MCF 10A (cell line): ENCODE measurements at regions not wholly inside any gene's neighbourhood (a gene's known extent, or its start where the extent isn't known, plus 50 kb on each side); places are given as distances from the start of the nearest gene placed in this dataset.

Experiments used
- BruUV-seq: library from RNA; stranded (reverse); fragments of 400-500 nt; replicated peaks from 2 replicates; lab custom pipeline; 2021; lab: Mats Ljungman, UMichigan
- CTCF ChIA-PET: fragments of 300-600 bp; sonication (Branson Sonifier 250); formaldehyde crosslinking; extraction: SDS; loops from one replicate; lab custom pipeline; 2021; ENCODE audit warnings: antibody characterized with exemption, inconsistent platforms; lab: Yijun Ruan, JAX
- POLR2A ChIA-PET: fragments of 300-600, 350-650 bp; sonication (Branson Sonifier 250); formaldehyde crosslinking; extraction: SDS; loops from one replicate; lab custom pipeline; 2020; ENCODE audit warnings: antibody characterized with exemption, inconsistent platforms; lab: Yijun Ruan, JAX
- DNase-seq: peaks from one replicate; pipeline ENCODE4 v3.0.0-alpha.2; 2018; ENCODE audit not compliant: unreplicated experiment
- H3K27ac Mint-ChIP-seq: one replicate; pipeline ENCODE4 v1.8.0; 2022; ENCODE audit warnings: mild to moderate bottlenecking, low read depth, mixed read lengths; ENCODE audit not compliant: unreplicated experiment
- H3K27me3 Mint-ChIP-seq: one replicate; pipeline ENCODE4 v1.8.0; 2022; ENCODE audit warnings: mixed read lengths; ENCODE audit not compliant: insufficient read depth, unreplicated experiment
- H3K36me3 Mint-ChIP-seq: one replicate; pipeline ENCODE4 v1.8.0; 2022; ENCODE audit warnings: mild to moderate bottlenecking, moderate library complexity, mixed read lengths; ENCODE audit not compliant: insufficient read depth, unreplicated experiment
- H3K4me1 Mint-ChIP-seq: one replicate; pipeline ENCODE4 v1.8.0; 2022; ENCODE audit warnings: mixed read lengths; ENCODE audit not compliant: insufficient read depth, unreplicated experiment
- H3K4me3 Mint-ChIP-seq: one replicate; pipeline ENCODE4 v1.8.0; 2022; ENCODE audit warnings: mild to moderate bottlenecking, moderate library complexity, mixed read lengths; ENCODE audit not compliant: unreplicated experiment
- H3K9me3 Mint-ChIP-seq: one replicate; pipeline ENCODE4 v1.8.0; 2022; ENCODE audit warnings: mixed read lengths; ENCODE audit not compliant: unreplicated experiment
- intact Hi-C: fragments of 100-400 bp; cut with micrococcal nuclease; formaldehyde crosslinking; loops from 2 replicates; pipeline ENCODE4 v1.14.1; 2022
- TF ChIP-seq, protein P1 (sequence below): fragments of 200-600 bp; IDR thresholded peaks from one replicate; pipeline ENCODE4 v1.8.0; 2022; ENCODE audit warnings: antibody characterized with exemption, mild to moderate bottlenecking; ENCODE audit not compliant: unreplicated experiment

DNA sequence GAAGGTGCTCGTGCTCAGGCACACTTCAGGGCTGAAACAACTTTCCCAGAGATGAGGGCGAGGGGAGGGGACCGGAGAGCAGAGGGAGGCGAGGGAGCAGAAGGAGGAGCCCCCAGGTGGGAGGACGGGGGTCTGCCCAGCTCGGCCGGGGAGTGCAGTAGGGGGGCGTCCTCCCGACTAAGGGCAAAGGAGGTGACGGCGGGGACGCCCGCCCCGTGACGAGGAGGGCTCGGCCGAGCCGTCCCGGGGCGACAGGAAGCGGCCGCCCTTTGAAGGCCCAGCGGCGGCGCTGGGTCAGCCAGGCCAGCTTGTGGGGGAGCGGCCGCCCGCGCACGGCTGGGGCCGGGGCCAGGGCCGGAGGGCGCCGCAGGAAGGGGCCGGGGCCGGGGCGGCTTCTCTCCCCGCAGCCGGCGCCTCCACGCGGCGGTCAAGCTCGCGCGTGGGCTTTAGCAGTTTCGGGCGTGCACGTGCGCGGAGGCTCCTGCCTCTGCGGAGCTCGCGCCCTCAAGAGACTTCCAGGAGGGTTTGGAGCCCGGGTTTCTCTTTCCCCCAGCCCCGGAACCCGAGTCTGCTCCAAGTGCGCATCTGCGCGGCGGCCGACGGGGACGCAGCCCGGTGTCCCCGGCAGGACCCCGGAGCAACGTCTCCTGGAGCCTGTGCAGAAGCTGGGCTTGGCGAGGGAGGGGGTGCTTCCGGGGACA is 100.8 kb upstream of the SLC45A1 start:
- intact Hi-C loops, result no loop called here
- ChIA-PET CTCF (interaction anchor here (0.6 kb wide), 1 partner anchor 42 kb away, joined by 3 read pairs; no protein-coding TSS in a partner anchor), POLR2A (no interaction called here)
- Mint-ChIP-seq H3K27me3 (no peaks in the 10 kb centered on the region), H3K9me3 (no peaks in the 10 kb centered on the region), H3K36me3 (no peaks in the 10 kb centered on the region), H3K4me1 (peaks cover 32% of the 10 kb centered on the region), H3K4me3 (no peak overlapping the region), H3K27ac (no peak overlapping the region)
- BruUV-seq, result no TSS peak
- TF ChIP-seq, protein P1, sequence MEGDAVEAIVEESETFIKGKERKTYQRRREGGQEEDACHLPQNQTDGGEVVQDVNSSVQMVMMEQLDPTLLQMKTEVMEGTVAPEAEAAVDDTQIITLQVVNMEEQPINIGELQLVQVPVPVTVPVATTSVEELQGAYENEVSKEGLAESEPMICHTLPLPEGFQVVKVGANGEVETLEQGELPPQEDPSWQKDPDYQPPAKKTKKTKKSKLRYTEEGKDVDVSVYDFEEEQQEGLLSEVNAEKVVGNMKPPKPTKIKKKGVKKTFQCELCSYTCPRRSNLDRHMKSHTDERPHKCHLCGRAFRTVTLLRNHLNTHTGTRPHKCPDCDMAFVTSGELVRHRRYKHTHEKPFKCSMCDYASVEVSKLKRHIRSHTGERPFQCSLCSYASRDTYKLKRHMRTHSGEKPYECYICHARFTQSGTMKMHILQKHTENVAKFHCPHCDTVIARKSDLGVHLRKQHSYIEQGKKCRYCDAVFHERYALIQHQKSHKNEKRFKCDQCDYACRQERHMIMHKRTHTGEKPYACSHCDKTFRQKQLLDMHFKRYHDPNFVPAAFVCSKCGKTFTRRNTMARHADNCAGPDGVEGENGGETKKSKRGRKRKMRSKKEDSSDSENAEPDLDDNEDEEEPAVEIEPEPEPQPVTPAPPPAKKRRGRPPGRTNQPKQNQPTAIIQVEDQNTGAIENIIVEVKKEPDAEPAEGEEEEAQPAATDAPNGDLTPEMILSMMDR, result no peak
- DNase-seq, result no peak

DNA sequence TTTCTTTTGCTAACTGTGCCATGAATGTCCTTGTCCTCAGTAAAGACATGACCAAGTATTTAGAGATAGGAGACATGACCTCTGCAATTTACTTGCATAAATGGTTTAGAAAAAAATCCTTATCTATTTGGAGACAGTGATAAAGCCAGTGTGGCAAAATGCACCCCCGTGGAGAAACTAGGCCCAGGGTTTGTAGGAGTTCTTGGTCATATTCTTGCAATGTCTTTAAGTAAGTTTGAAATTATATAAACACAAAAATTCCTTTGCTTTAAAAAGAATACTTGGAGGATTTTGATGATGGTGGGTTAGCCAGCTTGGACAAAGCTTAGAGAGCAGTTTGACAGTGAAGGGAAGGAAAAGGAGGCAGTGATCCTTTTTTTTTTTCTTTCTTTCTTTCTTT is 101.9 kb upstream of the SLC45A1 start:
- Mint-ChIP-seq H3K27ac (peak overlapping the region; percentile 55), H3K4me3 (no peak overlapping the region), H3K9me3 (no peaks in the 10 kb centered on the region), H3K27me3 (no peaks in the 10 kb centered on the region), H3K4me1 (peaks cover 39% of the 10 kb centered on the region), H3K36me3 (no peaks in the 10 kb centered on the region)
- ChIA-PET CTCF (no interaction called here), POLR2A (interaction anchor here (1.6 kb wide), 1 partner anchor 12 kb away, joined by 5 read pairs; no protein-coding TSS in a partner anchor)
- no peak for DNase-seq
- TF ChIP-seq, protein P1, result no peak
- no TSS peak for BruUV-seq
- intact Hi-C loops, result no loop called here

DNA sequence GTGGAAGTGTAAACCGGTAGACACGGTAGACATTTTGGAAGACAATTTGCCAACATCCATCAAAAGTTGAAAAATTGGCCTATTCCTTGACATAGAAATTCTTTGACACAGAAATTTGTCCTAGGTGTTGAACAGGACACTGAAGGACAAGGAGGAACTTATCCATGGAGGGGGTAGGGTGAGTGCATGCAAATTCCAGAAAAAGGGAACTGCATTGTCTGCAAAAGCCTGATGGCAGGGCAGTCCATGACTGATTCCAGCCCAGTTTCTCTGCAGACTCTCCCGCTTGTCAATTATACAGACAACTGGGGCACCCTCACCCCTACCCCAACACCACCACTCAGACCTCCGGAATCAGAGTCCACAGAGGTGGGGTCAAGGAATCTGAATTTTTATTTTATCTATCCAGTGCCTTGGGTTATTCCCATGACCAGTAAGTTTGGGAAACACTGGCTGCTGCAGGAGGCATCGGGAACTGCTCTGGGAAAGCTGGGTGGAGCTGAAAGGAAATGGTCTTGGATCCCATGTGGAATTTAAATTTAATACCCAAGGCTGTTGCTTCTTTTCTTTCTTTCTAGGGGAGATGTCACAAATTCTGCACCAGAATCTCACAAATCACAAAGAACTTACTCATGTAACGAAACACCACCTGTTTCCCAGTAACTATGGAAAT is 103.3 kb upstream of the SLC45A1 start:
- no peaks in the 10 kb centered on the region for H3K27me3 Mint-ChIP-seq
- TF ChIP-seq, protein P1, result no peak
- ChIA-PET CTCF (interaction anchor here (0.7 kb wide), 1 partner anchor 135 kb away, joined by 3 read pairs; no protein-coding TSS in a partner anchor), POLR2A (interaction anchor here (0.7 to 1.6 kb wide), 2 partner anchors 10 to 200 kb away, joined by 3 to 5 read pairs; no protein-coding TSS in a partner anchor)
- no peak overlapping the region for H3K4me3 Mint-ChIP-seq
- no peaks in the 10 kb centered on the region for H3K9me3 Mint-ChIP-seq
- no peak for DNase-seq
- no TSS peak for BruUV-seq
- intact Hi-C loops, result no loop called here
- H3K27ac Mint-ChIP-seq, result no peak overlapping the region
- H3K4me1 Mint-ChIP-seq, result peaks cover 33% of the 10 kb centered on the region
- no peaks in the 10 kb centered on the region for H3K36me3 Mint-ChIP-seq

GRCh38 chr1:8213676-8214075 is 104.2 kb upstream of the SLC45A1 start:
- H3K27ac Mint-ChIP-seq, result no peak overlapping the region
- intact Hi-C loops, result no loop called here
- no peaks in the 10 kb centered on the region for H3K27me3 Mint-ChIP-seq
- H3K4me3 Mint-ChIP-seq, result no peak overlapping the region
- no TSS peak for BruUV-seq
- POLR2A ChIA-PET, result interaction anchor here (0.9 to 2.5 kb wide), 2 partner anchors 9 to 11 kb away, joined by 4 to 13 read pairs; no protein-coding TSS in a partner anchor
- peaks cover 28% of the 10 kb centered on the region for H3K4me1 Mint-ChIP-seq
- H3K36me3 Mint-ChIP-seq, result no peaks in the 10 kb centered on the region
- H3K9me3 Mint-ChIP-seq, result no peaks in the 10 kb centered on the region
- CTCF ChIA-PET, result interaction anchor here (1.1 kb wide), 1 partner anchor 100 kb away, joined by 3 read pairs; no protein-coding TSS in a partner anchor
- TF ChIP-seq, protein P1, result no peak
- no peak for DNase-seq
